ENCODE measurements at regions not wholly inside any gene's neighbourhood (a gene's known extent, or its start where the extent isn't known, plus 50 kb on each side); places are given as distances from the start of the nearest gene placed in this dataset.
"Not testable (repeated sequence)": the region's sequence is repeated elsewhere in the genome, so short reads cannot be mapped to it uniquely, and the experiment has no call there.

DNA sequence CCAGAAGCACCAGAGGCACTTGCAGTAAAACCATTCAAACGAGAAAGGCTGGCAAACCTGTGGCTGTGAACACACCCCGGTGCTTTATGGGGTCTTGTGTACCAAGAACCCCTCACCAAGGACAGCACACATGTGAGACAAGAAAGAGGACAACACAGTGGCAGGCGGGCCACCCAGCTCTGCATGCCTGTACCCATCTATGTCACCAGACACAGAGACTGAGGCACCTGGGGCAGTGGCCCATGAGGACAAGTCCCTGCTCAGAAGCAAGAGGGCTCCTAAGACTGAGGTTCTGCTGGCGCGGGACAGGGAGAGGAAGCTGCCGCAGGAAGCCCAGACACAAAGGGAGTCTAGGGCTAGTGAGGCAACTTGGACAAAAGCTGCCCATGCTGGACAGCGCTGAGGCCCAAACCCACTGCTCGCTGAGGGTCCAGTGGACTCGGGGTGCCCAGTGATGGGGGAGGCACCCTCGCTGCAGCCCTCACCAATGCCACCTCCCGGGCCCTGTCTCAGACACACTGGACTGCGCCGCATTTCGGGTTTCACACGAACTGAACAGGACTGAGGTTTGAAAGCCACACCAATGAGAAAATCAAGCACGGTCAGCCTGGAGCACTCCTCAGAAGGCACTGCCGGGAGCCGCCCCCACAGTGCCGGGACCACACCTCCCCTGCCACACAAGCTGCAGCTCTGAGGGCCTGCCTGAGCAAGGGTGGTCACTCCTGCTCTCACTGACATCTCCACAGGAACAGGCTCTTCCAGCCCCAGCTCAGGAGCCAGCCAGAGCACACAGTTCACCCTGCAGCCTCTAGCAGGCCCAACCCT is 232.7 kb downstream of the TUBA3C start:
- no peak for DNase-seq

DNA sequence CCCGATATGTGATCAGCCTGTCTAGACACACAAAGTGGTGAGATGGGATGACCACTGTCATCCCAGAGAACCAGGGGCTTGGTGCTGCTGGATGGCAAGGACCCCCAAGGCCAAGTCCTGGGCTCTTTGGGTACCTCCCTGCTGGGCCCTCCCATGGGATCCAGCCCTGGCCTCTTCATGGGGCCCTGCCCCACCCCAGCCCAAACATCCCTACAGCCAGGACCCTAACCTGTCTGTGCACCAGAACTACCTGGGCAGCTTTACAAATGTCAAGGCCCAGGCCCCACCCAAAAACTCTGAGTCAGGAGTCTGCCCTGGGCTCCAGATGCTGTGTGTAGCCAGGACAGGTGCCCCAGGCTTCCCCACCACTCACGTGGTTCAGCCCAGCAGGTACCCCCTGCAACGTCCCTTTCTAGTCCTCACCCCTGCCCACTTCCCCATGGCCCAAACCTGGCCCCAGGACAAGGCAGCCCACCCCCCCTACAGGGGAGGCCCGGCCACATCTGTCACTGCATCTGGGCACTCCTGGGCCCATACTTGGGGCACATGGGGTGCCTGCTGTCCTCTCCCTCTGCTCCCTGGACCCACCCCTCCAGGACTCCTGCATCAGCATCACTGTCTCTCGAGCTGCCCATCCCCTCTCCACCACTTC is 233.5 kb downstream of the TUBA3C start:
- DNase-seq, result no peak

DNA sequence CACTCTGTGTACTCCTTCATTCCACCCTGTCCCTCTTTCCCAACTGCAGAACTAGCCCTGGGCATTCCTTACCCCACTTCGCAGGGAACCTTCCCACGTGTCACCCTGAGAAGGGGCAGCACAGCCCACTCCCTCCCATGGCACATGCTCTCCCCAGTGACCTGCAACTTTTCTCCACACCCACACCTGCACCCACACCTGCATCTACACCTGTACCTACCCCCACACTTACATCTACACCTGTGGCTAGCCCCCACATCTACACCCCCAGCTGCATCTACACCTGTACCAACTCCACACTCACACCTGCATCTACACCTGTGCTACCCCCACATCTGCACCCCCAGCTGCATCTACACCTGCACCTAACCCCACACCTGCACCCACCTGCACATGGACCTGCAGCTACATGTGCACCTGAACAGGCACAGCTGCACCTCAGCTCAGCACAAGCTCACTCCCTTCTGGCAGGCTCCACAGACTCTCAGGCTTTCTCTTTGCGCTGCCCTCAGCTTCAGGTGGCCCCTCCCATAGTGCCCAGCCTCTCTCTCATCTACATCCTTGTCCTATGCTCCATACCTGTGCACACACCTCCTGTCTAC is 234.1 kb downstream of the TUBA3C start:
- DNase-seq, result no peak

DNA sequence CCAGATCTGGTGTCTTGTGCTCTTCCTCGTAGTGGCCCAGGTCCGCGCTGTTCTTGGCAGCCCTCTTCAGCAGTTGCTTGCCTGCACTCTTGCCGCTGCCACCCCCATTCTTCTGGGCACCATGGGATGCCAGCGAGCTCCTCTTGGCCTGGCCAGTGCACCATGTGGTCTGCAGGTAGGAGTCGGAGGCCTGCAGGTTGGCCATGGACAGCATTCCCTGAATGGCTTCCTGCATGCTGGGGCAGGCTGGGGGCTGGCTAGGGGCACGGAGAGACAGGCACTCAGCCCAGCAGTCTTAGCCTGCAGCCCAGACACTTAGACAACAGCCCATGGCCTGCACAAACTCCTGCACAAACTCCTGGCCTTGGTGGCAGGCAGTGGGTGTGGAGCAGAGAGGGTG is 234.9 kb downstream of the TUBA3C start:
- DNase-seq, result no peak

DNA sequence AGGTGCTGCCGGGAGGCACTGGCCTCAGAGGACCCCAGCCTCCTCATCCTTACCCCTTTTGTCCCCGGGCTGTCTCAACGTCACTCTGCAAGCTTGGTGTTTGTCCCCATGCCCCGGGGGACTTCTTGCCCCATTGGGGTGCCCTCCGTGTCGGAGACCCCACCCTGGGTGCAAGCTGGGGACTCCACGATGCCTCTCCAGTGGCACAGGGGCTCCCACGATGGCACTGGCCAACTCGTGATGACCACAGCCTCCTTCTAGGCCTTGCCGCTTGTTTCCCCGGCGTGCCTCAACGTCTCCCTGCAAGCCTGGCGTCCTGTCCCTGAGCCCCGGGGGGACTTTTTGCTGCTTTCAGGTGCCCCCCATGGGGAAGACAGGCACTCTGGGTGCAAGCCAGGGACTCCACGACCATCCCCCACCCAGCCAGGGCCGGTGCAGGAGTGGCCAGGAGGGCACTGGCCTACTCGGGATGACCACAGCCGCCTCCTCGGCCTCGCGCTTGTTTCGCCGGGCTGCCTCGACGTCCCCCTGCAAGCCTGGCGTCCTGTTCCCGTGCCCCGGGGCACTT is 237.0 kb downstream of the TUBA3C start:
- no peak for DNase-seq

DNA sequence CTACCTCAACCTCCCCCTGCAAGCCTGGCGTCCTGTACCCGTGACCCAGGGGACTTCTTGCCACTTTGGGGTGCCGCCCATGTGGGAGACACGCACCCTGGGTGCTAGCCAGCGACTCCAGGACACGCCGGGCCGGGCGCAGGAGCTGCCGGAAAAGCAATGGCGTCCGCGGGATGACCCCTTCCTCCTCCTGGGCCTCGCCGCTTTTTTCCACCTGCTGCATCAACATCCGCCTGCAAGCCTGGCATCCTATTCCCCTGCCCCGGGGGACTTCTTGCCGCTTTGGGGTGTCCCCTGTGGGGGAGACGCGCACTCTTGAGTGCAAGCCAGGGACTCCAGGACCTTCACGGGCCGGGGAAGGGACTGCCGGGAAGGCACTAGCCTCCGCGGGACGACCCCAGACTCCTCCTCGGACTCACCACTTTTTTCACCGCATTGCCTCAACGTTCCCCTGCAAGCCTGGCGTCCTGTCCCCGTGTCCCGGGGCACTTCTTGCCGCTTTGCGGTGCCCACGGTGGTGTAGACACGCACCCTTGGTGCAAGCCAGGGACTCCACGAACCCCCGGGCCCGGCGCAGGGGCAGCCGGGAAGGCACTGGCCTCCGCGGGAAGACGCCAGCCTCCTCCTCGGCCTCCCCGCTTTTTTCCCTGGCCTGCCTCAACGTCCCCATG is 237.8 kb downstream of the TUBA3C start:
- no peak for DNase-seq

DNA sequence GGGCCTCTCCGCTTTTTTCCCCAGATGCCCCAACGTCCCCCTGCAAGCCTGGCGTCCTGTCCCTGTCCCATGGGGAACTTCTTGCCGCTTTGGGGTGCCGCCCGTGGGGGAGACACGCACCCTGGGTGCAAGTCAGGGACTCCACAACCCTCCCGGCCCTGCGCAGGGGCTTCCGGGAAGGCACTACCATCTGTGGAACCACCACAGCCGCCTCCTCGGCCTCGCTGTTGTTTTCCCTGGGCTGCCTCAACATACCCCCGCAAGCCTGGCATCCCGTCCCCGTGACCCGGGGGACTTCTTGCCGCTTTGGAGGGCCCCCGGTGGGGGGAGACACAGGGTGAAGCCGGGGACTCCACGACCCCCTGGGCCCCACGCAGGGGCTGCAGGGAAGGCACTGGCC is 238.4 kb downstream of the TUBA3C start:
- no peak for DNase-seq

DNA sequence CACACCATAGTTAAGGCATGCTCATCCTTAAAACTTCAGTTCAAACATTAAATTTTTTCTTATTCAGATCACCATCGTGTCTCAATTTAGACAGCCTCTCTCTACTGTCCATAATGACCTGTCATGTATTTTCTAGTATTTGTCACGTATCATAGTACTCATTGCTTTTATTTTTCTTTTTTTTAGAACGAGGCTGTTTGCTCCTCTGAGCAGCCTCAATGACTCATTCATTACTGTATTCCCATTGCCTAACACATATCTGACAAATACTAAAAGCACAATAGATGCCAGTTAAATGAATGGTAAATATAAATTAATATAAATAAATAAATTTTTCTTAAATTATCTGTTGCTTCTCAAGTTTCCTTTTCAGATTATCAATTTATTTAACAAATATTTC is 245.5 kb downstream of the TUBA3C start:
- no peak for DNase-seq

DNA sequence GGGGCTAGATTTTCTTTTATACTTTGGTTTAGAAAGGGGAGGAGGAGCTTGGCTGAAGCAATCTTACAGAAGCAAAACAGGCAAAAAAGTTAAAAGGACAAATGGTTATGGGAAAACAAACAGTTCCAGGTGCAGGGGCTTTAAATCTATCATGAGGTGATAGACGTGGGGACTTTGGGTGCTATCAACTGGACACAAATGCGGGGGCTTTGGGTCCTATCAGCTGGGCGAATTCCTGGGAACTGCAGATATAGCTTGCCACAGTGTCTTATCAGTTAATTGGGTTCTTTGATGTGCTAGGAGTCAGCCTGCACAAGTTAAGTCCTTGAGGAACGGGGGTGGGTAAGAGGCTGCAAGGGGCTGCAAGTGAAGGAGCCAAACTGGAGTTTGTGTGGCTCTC is 260.6 kb downstream of the TUBA3C start:
- DNase-seq, result no peak

DNA sequence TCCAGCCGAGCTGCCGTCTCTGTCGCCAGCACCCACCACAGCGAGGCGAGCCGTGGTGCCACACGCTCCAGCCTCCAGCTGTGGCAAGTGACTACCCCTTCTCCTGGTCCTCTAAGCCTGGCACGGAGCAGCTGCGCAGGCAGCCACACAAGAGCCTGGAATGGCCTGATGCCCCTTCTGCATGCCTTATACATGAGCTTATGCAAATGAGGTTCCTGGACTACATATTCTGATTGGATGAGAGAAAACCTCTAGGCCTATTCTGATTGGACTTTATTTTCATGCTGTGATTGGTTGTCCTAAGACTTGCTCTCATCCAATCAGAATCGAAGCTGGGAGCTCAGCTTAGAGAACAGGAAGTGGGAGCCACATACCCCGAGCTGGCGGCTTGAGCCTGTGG is 276.5 kb downstream of the TUBA3C start:
- not testable (repeated sequence) for DNase-seq

DNA sequence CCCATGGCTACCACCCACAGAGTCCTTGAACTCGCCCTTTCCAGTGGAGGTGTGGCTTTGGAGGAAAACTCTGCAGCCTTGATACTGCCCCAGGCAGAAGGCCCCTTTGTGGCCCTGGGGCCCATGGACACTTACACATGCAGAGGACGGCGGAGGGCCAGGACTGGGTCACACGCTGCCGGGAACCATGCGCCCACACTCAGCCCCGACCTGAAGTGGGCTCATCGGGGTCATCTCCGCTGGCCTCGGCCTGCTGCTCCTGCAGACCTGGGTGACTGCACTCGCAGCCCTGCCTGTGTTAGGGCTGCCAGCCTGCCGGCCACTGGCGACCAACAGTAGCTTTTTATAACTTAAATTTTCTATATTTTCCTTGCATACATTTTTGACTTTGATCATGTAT is 286.2 kb downstream of the TUBA3C start:
- not testable (repeated sequence) for DNase-seq

DNA sequence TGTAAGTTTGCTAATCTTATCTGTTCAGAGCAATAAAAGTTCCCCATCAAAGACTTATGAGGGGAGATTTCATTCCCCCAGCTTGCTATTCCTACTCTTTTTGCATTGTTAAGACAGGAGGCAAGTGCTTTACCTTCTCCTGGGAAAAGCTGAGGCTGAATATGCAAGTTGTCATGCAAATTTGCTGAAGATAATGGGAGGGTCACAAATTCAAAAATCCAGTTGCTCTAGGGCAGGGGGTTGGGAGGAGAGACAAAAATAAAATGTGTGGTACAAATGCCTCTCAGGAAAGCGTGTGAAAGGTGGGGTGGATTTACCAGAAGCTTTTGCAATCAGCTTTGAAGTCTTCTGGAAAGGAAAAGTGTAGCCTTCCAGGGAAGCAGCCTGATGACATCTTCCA is 290.4 kb downstream of the TUBA3C start:
- not testable (repeated sequence) for DNase-seq

DNA sequence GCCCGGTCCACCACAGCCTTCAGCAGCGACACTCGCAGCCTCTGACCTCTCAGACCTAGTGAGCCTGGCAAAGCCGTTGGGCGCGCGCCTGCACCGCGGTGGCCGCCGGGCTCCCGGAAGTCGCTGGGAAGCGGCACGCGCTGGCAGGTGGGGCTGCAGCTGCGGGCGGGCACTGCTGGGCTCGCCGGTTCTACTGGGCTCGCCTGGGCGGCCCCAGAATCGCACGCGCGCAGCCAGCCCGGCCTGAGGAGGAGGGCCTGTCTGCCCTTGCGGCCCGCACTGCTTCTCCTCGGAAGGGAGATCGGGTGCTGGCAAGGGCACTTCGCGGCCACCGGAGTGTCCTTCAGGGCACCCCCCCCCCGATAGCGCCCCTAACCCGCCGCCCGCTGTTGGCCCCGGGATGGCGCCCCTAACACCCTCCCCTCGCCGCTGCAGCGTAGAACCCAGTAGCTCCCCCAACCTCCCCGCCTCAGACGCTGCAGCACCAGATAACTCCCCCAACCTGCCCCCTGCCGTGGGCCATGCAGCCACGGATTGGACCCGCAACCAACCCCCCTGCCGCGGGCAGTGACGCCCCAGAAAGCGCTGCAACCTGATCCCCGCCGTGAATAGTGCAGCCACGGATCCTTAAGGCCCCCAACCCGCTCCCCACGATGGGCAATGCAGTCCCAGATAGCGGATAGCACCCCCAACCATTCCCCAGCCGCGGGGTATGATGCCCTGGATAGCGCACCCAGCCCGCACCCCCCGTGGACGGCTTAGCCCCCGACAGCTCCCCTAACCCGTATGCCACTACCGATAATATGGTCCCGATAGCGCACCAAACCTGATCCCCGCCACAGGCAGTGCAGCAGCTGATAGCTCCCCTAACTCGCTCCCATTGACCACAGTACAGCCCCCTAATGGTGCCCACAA is 306.5 kb downstream of the TUBA3C start:
- not testable (repeated sequence) for DNase-seq

DNA sequence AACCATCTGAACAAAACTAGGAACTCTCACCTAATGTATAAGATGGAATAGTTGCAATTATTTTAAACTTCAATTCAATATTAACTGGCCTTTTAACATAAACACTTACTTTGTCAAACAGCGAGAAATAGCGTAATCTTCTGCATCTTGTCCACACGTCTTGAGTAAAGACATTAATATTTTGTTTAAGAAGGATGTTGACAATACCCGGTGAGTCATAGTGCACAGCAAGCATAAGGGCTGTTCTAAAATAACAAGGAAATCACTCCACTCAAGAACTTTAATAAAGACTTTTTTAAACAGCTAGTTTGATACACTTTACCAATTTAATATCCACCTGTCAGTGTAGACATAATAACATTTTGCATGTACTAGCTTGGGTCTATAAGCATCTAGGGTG is 311.1 kb downstream of the TUBA3C start:
- not testable (repeated sequence) for DNase-seq

DNA sequence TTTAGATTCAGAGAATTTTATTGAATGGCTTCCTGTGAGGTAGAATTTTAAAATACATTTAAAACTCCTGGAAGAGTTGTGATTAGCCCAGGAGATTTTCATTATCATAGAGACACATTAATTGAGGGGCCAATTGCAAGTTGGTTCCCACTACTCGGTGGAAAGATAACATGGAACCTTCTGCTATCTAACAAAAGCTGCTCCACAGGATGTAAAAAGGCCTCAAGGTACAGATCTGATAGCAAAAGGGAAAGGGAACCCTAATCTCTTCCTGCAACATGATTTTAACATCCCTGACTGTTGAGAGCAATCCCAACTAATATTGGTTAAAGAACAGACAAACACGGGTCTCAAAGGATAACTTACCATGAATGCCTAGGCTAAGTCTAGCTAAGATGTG is 312.3 kb downstream of the TUBA3C start:
- DNase-seq, result not testable (repeated sequence)

DNA sequence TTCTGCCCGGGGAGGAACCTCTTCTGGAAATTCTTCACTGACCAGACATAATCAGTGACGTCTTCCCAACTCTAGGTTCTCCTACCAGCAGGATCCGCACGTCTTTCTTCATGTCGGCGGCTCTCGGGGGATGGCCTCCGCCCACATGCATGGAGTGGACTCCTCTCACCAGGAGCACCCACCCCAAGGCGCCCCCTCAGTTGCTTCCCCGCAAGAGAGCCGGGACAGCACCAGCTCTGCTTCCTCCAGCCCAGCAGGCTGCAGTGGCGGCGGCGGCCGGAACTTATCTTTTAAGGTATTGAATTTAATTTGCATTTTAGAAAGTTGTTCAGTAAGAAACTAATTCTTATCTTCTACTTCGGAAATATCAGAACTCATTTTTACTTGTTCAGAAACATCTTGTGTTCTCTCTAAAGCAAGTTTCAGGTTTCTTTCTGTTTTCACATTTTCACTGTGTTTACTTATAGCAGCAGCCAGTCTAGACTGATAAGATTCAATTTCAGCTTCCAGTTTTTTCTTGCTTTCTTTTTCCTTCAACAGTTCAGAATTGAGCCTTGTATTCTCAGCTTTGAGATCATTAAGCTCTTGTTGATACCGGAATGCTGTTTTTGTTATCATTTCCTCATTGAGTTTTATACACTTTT is 343.5 kb downstream of the TUBA3C start:
- not testable (repeated sequence) for DNase-seq

DNA sequence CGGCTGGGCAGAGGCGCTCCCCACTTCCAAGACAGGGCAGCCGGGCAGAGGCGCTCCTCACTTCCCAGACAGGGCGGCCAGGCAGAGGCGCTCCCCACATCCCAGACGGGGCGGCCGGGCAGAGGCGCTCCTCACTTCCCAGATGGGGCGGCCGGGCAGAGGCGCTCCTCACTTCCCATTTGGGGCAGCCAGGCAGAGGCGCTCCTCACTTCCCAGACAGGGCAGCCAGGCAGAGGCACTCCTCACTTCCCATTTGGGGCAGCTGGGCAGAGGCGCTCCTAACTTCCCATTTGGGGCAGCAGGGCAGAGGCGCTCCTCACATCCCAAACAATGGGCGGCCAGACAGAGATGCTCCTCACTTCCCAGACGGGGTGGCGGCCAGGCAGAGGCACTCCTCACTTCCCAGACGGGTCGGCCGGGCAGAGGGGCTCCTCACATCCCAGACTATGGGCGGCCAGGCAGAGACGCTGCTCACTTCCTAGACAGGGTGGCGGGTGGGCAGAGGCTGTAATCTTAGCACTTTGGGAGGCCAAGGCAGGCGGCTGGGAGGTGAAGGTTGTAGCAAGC is 344.4 kb downstream of the TUBA3C start:
- not testable (repeated sequence) for DNase-seq

DNA sequence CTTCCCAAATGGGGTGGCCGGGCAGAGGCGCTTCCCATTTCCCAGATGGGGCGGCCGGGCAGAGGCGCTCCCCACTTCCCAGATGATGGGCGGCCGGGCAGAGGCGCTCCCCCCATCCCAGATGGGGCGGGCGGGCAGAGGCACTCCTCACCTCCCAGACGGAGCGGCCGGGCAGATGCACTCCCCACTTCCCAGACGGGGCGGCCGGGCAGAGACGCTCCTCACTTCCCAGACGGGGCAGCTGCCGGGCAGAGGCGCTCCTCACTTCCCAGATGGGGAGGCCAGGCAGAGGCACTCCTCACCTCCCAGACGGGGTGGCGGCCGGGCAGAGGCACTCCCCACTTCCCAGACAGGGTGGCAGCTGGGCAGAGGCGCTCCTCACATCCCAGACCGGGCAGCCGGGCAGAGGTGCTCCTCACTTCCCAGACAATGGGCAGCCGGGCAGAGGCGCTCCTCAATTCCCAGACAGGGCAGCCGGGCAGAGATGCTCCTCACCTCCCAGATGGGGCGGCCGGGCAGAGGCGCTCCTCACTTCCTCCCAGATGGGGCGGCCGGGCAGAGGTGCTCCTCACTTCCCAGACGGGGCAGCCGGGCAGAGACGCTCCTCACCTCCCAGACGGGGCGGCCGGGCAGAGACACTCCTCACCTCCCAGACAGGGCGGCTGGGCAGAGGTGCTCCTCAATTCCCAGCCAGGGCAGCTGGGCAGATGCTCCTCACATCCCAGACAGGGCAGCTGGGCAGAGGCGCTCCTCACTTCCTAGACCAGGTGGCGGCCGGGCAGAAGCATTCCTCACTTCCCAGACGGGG is 345.0 kb downstream of the TUBA3C start:
- not testable (repeated sequence) for DNase-seq

DNA sequence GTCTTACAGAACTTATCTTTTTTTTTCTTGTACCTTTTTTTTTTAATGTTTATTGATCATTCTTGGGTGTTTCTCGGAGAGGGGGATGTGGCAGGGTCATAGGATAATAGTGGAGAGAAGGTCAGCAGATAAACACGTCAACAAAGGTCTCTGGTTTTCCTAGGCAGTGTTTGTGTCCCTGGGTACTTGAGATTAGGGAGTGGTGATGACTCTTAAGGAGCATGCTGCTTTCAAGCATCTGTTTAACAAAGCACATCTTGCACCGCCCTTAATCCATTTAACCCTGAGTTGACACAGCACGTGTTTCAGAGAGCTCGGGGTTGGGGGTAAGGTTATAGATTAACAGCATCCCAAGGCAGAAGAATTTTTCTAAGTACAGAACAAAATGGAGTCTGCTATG is 345.9 kb downstream of the TUBA3C start:
- not testable (repeated sequence) for DNase-seq

DNA sequence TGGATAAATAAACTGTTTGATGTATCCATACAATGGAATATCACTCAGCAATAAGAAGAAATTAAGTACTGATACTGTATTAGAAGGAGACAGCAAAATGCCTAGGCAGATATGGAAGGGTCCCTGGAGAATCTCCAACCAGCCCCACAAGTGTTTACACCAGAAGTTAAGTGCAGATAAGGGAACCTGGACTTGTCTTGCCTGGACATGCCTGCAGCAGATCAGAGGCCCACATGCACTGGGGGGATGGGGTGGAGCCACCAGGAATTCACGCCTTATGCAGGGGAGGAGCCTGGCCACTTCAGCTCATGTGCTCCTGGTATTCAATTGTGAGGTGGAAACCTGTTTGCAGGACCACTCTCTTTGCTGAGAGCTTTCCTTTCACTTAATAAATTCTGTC is 356.9 kb downstream of the TUBA3C start:
- not testable (repeated sequence) for DNase-seq
